HG02798 (cell line): ENCODE measurements at regions not wholly inside any gene's neighbourhood (a gene's known extent, or its start where the extent isn't known, plus 50 kb on each side); places are given as distances from the start of the nearest gene placed in this dataset.
"Not testable (repeated sequence)": the region's sequence is repeated elsewhere in the genome, so short reads cannot be mapped to it uniquely, and the experiment has no call there.

Experiments used
- ATAC-seq: cut with Tn5 transposase; IDR thresholded peaks from one replicate; pipeline ENCODE4 v1.9.1; 2021; ENCODE audit warnings: mild to moderate bottlenecking; ENCODE audit not compliant: unreplicated experiment, poor library complexity

- ATAC-seq: no peak
Measured at GRCh38 chr12:13417516-13417915, 221.0 kb downstream of the EMP1 start.

DNA sequence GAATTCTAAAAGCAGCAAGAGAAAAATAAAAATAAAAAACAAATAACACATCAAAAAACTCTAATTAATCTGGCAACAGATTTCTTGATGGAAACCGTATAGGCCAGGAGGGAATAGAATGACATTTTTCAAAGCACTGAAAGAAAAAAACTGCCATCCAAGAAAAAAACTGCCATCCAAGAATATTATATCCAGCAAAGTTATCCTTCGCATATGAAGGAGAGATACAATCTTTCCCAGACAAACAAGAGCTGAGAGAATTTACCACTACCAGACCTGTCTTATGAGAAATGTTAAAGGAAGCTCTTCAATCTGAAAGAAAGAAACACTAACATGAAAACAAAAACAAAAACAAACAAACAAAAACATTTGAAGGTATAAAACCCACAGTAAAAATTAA is 214.8 kb downstream of the EMP1 start:
- ATAC-seq: no peak

GRCh38 chr12:13405961-13406703 is 209.6 kb downstream of the EMP1 start:
- no peak for ATAC-seq

- no peak for ATAC-seq
Measured at GRCh38 chr12:13404631-13405473, 208.3 kb downstream of the EMP1 start.

GRCh38 chr12:13404111-13404628 is 207.6 kb downstream of the EMP1 start:
- ATAC-seq: no peak

GRCh38 chr12:13391375-13391774 is 194.8 kb downstream of the EMP1 start:
- not testable (repeated sequence) for ATAC-seq

- no peak for ATAC-seq
Measured at GRCh38 chr12:13390918-13391317, 194.4 kb downstream of the EMP1 start.

DNA sequence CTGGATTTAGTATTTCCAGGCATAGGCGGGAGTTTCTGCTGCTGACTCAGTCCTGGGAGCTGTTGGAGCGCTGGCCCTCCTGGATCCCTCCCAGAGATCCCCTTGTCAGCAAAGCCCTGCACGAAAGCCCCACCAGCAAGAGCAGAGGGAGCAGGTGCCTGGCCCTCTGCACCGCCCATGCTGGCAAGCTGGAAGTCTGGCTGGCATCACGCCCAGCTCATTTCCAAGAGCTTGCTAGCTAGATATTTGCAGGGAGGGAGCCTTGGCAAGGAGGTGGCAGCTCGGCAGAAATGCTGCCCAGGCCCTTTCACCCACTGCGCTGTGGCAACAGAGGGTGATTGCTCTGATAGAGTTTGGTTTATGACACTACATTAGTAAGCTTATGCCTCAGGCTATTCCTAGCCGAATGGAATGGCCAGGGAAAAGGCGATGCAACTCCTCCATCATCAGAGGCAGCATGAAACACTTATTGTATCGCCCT is 193.9 kb downstream of the EMP1 start:
- ATAC-seq: no peak

GRCh38 chr12:13387101-13387500 is 190.6 kb downstream of the EMP1 start:
- ATAC-seq: no peak

- ATAC-seq: no peak
Measured at GRCh38 chr12:13386323-13387039, 190.0 kb downstream of the EMP1 start.

DNA sequence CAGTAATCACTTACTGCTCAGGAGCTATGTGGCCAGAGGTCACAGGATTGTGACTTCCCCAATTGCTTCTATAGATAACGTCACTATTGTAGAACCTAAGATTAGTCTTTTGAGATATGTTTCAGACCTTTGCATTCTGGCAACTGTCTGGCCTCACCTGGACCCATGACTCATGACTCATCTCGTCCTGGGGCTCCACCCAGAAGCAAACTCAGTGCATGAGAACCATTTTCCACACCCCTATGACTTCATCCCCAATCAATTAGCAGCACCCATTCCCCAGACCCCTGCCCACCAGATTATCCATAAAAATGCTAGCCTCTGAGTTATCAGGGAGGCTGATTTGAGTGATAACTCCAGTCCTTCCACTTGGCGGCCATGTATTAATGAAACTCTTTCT is 186.9 kb downstream of the EMP1 start:
- no peak for ATAC-seq

DNA sequence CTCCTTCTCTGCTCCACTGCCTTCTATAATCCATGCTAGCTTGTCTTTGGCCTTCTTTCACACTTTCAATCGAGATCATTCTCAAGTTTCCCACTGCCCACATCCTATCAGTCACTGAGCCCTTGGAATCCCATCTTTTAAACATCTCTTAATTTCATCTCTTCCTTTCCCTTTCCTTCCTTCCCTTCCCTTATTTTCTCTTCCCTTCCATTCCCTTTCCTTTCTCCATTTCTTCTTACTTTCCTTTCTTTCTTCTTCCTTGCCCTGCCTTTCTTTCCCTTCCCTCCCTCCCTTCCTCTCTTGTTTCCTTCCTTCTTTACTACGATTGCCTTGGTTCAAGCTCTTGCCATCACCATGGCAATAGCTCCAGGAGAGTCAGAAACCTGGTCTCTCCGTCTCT is 183.8 kb downstream of the EMP1 start:
- ATAC-seq: no peak

- no peak for ATAC-seq
Measured at GRCh38 chr12:13379531-13380188, 183.1 kb downstream of the EMP1 start.

DNA sequence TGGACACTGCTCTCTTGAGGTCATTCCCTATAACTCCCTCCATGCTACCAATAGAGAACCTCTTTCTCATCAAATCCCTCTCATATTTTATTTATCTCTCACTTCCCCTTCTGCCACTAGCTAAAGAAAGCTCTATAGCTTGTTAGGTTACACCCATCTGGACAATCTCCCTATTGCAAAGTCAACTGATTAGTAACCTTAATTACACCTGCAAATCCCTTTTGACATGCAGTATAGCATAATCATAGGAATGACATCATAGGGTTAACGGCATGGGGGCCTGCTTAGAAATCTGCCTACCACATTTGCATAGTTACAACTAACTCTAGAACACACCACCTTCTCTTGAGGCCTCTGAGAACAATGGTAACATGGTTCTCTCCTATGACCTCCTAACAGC is 181.2 kb downstream of the EMP1 start:
- no peak for ATAC-seq

GRCh38 chr12:13376610-13377373 is 180.3 kb downstream of the EMP1 start:
- ATAC-seq: no peak

DNA sequence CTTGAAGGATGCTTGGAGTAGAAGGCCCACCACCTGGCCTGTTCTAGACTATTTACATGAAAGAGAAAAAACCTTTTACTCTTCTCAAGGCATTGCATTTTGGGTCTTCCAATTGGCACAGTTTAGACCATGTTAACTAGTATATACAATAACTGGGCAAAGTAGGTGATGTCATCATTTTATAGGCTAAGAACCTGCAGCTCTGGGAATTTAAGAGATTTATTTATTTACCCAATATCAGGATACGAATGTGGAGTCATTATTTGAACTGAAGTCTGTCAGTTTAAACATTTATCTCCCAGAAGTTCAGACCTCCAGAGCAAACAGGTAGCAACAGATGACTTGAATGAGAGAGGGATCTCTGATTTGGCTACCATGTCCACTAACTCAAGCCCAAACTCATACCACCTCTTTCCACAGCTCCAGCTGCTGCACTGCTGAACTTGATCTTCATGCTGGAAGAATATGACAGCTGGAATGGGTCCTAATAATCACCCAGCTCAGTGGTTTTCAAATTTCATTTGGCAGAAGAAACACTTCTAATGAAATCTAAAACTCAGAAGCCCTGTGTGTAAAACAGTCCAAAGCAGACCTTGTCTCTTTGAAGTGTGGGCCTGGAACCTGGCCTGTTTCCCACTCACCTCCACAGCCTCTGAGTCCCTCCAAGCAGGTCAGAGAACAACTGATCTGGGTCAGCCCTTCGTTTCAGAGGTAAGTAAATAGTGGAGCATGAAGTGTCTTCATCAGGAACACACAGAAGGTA is 179.2 kb downstream of the EMP1 start:
- ATAC-seq: no peak

DNA sequence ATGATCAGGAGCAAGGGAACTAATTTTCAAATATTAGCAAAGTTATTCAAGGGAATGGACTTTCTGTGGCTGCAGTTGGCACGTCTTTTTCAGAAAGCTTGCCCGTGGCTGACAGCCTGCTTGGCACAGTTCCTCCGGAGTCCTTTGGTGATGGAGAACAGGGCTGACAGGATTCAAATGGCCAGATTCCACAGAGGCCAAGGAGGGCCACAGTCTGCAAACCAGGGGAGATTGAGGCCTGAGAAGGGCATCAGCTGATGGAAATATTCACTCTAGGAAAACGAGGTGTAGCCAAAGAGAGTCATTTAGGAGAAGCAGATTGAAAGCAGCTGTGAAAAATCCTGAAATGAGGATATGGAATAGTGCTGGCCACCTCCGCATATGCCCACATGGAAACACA is 178.3 kb downstream of the EMP1 start:
- ATAC-seq: no peak

GRCh38 chr12:13373803-13374202 is 177.3 kb downstream of the EMP1 start:
- no peak for ATAC-seq

- ATAC-seq: no peak
Measured at GRCh38 chr12:13373131-13373530, 176.6 kb downstream of the EMP1 start.
